Putamen (tissue), 1 donor: ENCODE measurements at regions not wholly inside any gene's neighbourhood (a gene's known extent, or its start where the extent isn't known, plus 50 kb on each side); places are given as distances from the start of the nearest gene placed in this dataset.
"Not testable (repeated sequence)": the region's sequence is repeated elsewhere in the genome, so short reads cannot be mapped to it uniquely, and the experiment has no call there.

Source experiments
- DNase-seq: peaks from one replicate; pipeline ENCODE4 v3.0.0-alpha.2; 2016; ENCODE audit warnings: low spot score

- DNase-seq = not testable (repeated sequence)
These were observed 361.6 kb upstream of the SGO1 start for GRCh38 chr3:20547361-20548269.

DNA sequence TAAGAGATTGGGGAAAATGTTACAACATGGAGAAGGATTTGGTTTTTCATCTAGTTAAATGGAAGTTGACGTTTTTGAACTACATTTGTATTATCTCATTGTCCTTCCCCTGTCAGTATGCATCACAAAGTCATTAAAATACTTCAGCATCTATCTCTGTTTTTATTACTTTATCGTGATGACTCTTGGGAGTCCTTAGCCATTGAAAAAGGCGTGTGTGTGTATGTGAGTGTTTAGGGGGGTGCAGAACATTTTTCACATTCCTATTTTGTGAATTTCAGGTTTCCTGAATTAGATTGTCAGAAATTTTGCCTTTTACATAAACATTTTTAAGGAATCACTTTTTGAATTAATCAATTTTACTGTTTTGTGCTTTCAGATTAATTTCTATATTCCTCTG lies 360.6 kb upstream of the SGO1 start:
- DNase-seq = no peak

DNA sequence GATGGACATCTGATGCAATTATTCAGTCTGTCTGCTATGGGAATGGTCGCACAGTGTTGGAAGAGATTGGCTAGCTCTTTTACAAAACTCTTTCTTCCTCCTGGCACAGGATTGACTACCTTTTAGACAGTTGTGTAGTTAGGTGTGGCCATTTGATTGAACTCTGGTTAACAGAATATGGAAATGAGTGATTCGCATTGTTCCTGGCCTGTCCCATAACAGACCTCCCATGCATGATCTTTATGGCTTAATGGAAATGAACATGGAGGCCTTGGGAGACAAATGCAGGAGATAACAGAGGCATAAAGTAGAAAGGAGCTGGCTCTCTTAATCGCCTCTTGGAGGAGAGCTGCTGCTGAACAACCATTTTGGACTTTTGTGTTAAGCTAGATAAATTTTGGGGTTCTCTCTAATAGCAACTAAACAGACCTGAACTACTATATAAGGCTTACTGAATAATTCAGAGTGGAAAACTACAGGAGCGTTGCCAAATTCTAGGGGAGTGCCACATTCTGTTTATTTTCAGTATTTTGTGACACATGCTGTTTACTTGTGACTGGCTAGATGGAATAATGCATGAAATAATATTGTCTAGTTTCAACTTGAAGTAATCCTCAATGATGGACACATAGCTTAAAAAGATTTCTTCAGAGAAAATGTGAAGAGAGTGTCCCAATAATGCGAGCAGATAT lies 357.7 kb upstream of the SGO1 start:
- DNase-seq = no peak

DNA sequence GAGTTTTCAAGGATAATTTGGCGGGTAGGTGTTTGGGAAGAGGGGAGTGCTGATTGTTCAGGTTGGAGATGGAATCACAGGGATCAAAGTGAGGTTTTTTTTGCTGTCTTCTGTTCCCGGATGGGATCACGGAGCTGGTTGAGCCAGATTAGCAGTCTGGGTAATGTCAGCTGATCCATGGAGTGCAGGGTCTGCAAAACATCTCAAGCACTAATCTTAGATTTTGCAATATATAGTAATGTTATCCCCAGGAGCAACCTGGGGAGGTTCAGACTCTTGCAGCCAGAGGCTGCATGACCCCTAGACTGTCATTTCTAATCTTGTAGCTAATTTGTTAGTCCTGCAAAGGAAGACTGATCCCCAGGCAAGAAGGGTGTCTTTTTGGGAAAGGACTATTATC lies 354.1 kb upstream of the SGO1 start:
- DNase-seq = no peak

DNA sequence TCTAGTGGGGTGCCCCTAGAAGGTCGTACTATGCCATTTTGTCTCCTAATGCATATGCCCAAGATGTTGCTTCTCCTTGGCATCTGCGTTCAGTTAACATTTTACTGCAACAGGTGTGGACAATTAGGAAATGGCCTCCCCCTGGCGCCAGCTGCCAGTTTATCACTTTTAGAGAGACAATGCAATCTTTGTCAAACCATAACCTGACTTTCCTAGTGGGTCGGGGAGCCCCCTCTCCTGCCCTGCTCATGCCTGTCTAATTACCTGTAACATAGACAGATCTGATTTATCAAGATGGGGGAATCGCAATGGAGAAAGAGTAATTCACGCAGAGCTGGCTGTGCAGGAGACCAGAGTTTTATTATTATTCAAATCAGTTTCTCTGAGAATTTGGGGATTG lies 353.7 kb upstream of the SGO1 start:
- no peak for DNase-seq

- DNase-seq = no peak
These were observed 351.2 kb upstream of the SGO1 start for GRCh38 chr3:20537234-20537633.

DNA sequence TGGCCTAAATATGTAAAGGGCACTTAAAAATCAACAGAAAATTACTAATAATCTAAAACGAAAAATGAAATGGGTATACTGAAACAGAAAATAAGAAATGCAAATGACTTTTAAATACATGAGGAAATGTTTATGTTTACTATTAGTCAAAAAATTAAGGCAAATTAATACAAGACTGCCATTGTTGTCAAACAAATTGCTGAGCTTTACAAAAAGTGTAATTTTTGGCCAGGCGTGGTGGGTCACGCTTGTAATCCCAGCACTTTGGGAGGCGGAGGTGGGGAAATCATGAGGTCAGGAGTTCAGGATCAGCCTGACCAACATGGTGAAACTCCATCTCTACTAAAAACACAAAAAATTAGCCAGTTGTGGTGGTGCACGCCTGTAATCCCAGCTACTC lies 343.9 kb upstream of the SGO1 start:
- DNase-seq = no peak

DNA sequence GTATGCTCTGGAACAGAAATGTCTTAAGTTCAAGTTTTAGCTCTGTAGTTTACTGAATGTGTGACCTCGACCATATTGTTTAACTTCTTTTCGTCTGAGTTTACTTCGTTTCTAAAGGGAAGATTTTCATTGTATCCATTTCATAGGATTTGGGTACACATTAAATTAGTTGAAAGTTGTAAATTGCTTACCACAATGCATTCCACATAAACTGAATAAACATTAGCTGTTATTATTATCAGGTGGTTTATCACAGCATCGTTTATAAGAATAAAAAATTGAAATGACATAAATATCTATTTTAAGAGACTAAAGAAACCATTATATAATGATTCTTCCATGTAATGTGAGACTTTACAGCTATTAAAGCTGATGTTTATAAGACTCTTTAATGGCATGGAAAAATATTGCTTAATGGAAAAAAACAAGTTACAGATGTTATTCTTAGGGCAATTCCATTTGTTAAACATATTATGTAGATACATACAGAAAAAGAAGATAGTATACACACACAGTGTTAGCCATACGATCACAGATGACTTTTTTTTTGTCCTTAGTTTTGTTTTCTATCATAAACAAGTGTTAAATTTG lies 342.3 kb upstream of the SGO1 start:
- no peak for DNase-seq

DNA sequence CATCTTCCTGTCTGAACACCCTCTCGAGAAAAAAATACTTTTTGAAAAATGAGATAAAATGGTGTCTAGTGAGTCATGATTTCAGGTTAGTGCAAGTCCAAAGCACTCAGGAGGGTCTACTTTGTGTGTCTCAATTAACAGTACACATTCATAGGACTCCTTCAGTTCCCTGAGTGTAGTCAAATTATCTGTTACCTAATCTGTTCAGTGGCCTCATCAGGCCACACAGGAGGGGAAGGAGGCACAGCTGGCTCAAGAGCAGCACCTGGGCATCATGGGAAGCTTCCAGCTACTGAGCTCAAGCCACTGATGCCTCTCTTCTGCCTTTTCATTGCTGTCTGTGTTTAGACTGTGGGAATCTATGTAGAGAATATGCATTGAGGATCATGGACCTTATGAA lies 341.4 kb upstream of the SGO1 start:
- no peak for DNase-seq

DNA sequence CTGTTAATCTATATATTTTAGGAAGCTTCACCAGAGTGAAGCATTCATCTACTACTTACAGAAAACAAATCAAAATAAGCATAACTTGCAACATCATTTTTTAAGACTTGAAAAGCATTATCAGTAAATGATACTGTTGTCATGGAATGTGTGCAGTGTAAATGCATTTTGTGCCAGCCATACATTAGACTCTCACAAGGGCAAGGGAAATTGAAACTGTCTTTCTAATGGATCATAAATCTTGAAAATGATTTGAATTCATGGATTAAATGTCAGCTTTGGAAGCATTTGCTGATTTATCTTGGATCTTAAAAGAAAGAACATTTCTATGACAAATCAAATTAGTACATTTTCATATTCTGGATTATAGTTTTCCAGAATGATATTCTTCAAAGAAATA lies 338.3 kb upstream of the SGO1 start:
- DNase-seq = no peak

DNA sequence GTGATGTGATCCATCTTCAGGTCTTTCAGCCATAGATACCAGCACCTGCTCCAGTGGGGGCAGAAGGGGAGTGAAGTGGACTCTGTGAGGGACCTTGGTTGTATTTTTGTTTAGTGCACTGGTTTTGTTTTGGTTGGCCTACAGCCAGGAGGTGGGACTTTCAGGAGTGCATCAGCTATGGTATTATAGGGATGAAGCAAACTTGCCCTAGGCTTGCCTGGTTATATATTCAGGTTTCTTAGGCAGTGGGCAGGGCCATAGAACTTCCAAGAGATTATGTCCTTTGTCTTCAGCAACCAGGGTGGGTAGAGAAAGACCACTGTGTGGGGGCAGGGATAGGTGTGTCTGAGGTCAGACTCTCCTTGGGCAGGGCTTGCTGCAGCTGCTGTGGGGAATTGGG lies 337.3 kb upstream of the SGO1 start:
- no peak for DNase-seq

DNA sequence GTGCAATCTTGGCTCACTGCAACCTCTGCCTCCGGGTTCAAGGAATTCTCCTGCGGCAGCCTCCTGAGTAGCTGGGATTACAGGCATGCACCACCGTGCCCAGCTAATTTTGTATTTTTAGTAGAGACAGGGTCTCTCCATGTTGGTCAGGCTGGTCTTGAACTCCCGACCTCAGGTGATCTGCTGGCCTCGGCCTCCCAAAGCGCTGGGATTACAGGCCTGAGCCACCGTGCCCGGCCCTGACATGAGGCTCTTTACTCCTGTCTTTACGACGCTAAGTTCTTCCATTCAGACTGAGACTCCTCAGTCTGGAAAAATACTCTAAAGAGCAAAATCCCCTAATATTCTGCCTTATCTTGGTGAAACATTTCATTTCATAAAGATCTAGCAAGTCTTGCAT lies 331.3 kb upstream of the SGO1 start:
- not testable (repeated sequence) for DNase-seq

DNA sequence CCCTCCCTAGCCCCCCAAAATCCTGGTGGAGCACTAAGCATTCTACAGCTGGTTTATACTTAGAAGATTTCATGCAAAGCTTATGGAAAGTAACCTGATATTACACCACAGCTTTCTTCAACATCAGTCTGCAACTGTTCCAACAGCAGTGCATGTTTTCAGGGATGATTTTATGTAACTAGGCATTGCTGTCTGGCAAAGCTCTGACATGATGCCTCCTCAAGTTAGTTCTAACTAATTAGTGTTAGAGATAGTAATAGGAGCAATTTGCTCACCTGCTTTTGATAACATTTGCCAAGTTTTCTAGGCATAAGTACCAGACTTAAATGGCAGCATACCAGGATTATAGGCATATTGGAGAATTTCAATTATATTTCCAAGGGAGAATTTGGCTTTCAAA lies 330.3 kb upstream of the SGO1 start:
- DNase-seq = no peak

DNA sequence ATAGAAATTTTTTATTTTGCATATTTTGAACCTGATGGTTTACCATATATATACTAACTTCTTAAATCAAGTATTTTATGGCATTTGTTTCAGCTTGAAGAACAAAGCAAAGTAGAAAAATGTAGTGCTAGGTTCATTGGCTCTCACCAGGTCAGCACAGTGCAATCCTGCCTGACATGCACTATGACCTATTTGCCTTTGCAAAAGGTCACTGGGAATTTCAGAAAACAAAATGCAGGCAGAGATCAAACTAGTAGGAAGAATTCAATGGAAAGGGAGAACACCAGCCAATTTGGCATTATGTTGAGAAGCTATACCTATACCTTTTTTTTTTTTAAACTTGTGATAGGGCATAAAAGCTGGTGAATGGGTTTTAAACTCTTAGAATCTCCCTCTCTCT lies 329.8 kb upstream of the SGO1 start:
- DNase-seq = no peak

DNA sequence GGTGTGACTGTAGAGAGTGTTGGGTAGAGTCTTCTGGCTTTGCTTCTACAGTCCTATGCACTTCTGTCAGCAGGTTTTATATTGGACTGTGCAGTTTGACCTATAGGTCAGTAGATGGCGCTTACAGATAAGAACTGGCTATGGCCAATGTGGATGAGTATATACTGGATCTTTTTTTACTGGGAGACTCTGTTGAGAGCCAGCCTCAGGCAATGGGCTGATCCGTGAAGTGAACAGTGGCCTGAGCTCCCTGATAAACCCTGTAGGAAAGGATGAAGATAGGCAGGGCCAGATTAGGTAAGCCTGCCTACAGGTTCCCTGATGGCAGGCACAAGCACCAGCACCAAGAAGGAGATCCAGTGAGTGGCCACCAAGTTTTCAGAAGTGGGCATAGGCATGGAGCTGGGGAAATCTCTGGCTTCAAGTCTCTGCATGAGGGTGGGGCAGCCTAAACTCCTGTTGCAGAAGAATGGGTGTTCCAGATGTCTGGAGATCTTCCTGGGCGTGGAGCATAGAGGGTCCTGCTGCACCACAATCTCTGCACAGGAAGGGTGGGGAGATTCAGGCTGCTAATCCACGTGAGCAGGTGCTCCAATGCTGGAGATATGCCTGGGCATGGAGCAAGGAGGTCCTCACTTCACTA lies 326.0 kb upstream of the SGO1 start:
- peak; percentile 18 for DNase-seq

- DNase-seq = no peak
These were observed 324.4 kb upstream of the SGO1 start for GRCh38 chr3:20510396-20510795.

DNA sequence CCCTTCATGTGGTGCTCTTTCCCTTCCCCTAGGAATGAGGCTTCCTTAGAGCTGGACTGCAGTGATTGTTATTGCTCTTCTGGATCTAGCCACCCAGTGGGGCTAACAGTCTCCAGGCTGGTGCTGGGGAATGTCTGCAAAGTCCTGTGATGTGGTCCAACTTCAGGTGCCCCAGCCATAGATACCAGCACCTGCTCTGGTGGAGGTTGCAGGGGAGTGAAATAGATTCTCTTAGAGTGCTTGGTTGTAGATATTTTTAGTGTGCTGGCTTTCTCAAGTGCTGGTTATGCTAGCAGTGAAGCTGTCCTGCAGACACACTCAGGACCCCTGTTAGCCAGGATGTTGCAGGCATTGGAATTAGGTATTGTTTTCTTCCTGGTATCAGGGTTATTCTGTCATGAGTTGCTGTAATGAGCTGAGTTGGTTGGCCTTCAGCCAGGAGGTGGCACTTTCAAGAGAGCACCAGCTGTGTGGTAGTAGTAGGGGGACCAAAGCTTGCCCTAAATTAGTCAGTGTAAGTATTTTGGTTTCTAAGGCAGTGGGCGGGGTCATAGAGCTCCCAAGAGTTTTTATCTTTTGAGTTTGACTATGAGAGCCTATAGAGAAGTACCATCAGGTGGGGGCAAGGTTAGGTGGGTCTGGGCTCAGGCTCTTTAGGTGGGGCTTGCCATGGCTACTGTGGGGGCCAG lies 317.5 kb upstream of the SGO1 start:
- DNase-seq = no peak

DNA sequence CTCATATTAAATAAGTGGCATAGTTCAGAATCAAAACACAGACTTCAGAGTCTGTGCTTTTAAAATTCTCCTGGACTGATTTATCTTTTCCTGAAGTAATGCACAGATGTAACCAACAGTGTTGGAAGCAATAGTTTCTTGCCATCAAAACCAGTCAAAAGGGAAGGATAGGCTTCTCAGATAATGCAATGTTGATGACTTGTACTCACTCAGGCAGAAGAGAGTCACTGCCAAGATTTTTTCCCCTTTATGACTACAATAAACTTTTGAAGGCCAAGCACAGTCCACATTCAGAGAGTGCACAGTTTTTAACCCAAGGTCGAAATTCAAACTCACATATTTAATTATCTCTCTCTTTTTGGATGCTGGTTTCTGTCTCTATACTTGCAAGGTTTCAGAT lies 305.0 kb upstream of the SGO1 start:
- DNase-seq = no peak

DNA sequence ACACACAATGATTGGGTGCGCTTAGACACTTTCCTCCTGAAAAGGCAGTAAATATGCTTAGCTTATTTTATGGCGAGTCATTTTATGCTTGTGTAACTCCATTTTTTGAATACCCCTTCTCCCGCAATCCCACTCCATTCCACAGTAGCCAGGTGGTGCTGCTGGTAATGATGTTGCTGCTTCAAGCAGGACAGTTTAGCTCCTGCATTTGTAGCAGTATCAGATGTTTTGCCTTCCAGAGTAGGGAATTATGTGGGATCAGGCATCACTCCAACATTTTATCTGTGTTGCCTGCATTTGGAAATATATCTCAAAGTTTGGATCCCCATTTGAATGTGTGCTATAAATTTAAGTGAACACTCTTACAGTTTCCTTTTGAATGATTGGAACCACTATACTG lies 302.1 kb upstream of the SGO1 start:
- no peak for DNase-seq

GRCh38 chr3:20484126-20484525 lies 298.1 kb upstream of the SGO1 start:
- DNase-seq = no peak

DNA sequence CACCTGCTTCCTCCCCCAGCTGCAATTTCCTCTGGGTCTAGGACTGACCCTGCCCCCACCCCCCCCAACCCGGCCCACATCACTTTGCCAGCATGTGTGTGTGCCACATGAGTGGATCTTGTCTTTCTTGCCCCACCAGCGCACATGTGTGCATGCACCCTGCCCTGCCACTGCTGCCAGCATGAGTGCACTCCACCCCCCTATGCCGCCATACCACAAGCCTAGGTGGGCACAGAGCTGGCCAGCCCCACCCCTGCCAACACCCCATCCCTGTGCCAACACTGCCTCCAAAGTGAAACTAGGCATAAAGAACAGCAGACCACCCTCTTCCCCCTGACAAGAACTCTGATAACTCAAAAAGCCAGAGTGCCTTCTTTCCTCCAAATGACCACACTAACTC lies 296.3 kb upstream of the SGO1 start:
- DNase-seq = no peak

GRCh38 chr3:20480786-20481365 lies 294.9 kb upstream of the SGO1 start:
- no peak for DNase-seq
